ENCODE measurements at regions not wholly inside any gene's neighbourhood (a gene's known extent, or its start where the extent isn't known, plus 50 kb on each side); places are given as distances from the start of the nearest gene placed in this dataset.
"Not testable (repeated sequence)": the region's sequence is repeated elsewhere in the genome, so short reads cannot be mapped to it uniquely, and the experiment has no call there.

GRCh38 chr5:134471858-134472449 is 53.5 kb upstream of the JADE2 start:
- FAIRE-seq; DNase-seq (ENCODE audit: low spot score in 2 of 2): not testable (repeated sequence)

GRCh38 chr5:134468921-134469400 is 56.5 kb upstream of the JADE2 start:
- DNase-seq (ENCODE audit: low spot score in 2 of 2) = no peak
- FAIRE-seq = no peak

GRCh38 chr5:134467231-134467630 is 55.5 kb upstream of the CDKN2AIPNL start:
- no peak for FAIRE-seq
- no peak for DNase-seq (ENCODE audit: low spot score in 2 of 2)

- peak; percentile 58 to 76 for DNase-seq (ENCODE audit: low spot score in 2 of 2)
- FAIRE-seq = no peak
These were observed 54.8 kb upstream of the CDKN2AIPNL start for GRCh38 chr5:134466241-134467069.

- FAIRE-seq = no peak
- DNase-seq (ENCODE audit: low spot score in 2 of 2) = peak; percentile 60 to 89
These were observed 54.1 kb upstream of the CDKN2AIPNL start for GRCh38 chr5:134465816-134466240.

GRCh38 chr5:134464988-134465815 is 53.5 kb upstream of the CDKN2AIPNL start:
- DNase-seq (ENCODE audit: low spot score in 2 of 2) (no peak), FAIRE-seq (no peak)

- FAIRE-seq (no peak), DNase-seq (ENCODE audit: low spot score in 2 of 2) (no peak)
These were observed 52.5 kb upstream of the CDKN2AIPNL start for GRCh38 chr5:134463991-134464760.

GRCh38 chr5:134463176-134463720 is 51.6 kb upstream of the CDKN2AIPNL start:
- no peak for FAIRE-seq
- no peak for DNase-seq (ENCODE audit: low spot score in 2 of 2)

- DNase-seq (ENCODE audit: low spot score in 2 of 2) (no peak), FAIRE-seq (no peak)
These were observed 51.1 kb upstream of the CDKN2AIPNL start for GRCh38 chr5:134462761-134463160.

- no peak for FAIRE-seq
These were observed 50.4 kb upstream of the CDKN2AIPNL start for GRCh38 chr5:134462047-134462575.

More at GRCh38 chr5:134462047-134462575, 50.4 kb upstream of the CDKN2AIPNL start:
- DNase-seq (ENCODE audit: low spot score in 2 of 2) = no peak

Measured in frontal cortex (tissue), 3 donors.